ENCODE measurements at regions not wholly inside any gene's neighbourhood (a gene's known extent, or its start where the extent isn't known, plus 50 kb on each side); places are given as distances from the start of the nearest gene placed in this dataset.
A peak's percentile ranks its signal among the peaks of the same experiment; 100 is the strongest.

GRCh38 chr2:129205766-129206165, 773.7 kb upstream of the RAB6C start:
- no peaks in the 10 kb centered on the region for H3K9me3 ChIP-seq
- intact Hi-C loops (cut with DNase I): no loop called here
- no peaks in the 10 kb centered on the region for H3K27me3 ChIP-seq
- FAIRE-seq: no peak
- 6 to 12% methylated on average over 5 of the region's 5 CpGs for WGBS, 2 donors
- no peak overlapping the region for H3K27ac ChIP-seq
- H3K36me3 ChIP-seq: no peaks in the 10 kb centered on the region
- H3K4me1 ChIP-seq: no peaks in the 10 kb centered on the region
- TF ChIP-seq CTCF (IDR thresholded peaks at IDR 0.05): no peak
- peak in 3 of 4 donors; percentile 48 to 86 (median 54) for ATAC-seq
- peak in 4 of 6 donors; percentile 43 to 46 (median 45) for DNase-seq
- no peak overlapping the region for H3K4me3 ChIP-seq

GRCh38 chr2:129212299-129212958, 767.0 kb upstream of the RAB6C start:
- Histone ChIP-seq H3K9me3 (no peaks in the 10 kb centered on the region), H3K4me3 (no peak overlapping the region), H3K4me1 (no peaks in the 10 kb centered on the region), H3K36me3 (no peaks in the 10 kb centered on the region), H3K27ac (no peak overlapping the region), H3K27me3 (no peaks in the 10 kb centered on the region)
- no peak for TF ChIP-seq CTCF (IDR thresholded peaks at IDR 0.05)
- intact Hi-C loops (cut with DNase I): no loop called here
- WGBS, 2 donors: 48 to 50% methylated on average over 5 of the region's 5 CpGs
- DNase-seq: no peak
- FAIRE-seq: no peak
- no peak for ATAC-seq

- DNase-seq (no peak), ATAC-seq (no peak), FAIRE-seq (no peak)
- Histone ChIP-seq H3K4me3 (no peak overlapping the region), H3K36me3 (no peaks in the 10 kb centered on the region), H3K27ac (no peak overlapping the region), H3K9me3 (no peaks in the 10 kb centered on the region), H3K27me3 (no peaks in the 10 kb centered on the region), H3K4me1 (no peaks in the 10 kb centered on the region)
- 83 to 91% methylated on average over 10 of the region's 10 CpGs for WGBS, 2 donors
- no peak for TF ChIP-seq CTCF (IDR thresholded peaks at IDR 0.05)
- intact Hi-C loops (cut with DNase I): no loop called here
Measured at GRCh38 chr2:129224022-129224421, 755.4 kb upstream of the RAB6C start.

- 74 to 83% methylated on average over 3 of the region's 3 CpGs for WGBS, 2 donors
Measured at GRCh38 chr2:129224486-129224885, 755.0 kb upstream of the RAB6C start.

More at GRCh38 chr2:129224486-129224885, 755.0 kb upstream of the RAB6C start:
- no peaks in the 10 kb centered on the region for H3K27me3 ChIP-seq
- no peaks in the 10 kb centered on the region for H3K9me3 ChIP-seq
- H3K36me3 ChIP-seq: no peaks in the 10 kb centered on the region
- intact Hi-C loops (cut with DNase I): no loop called here
- ATAC-seq: no peak
- no peak for DNase-seq
- H3K27ac ChIP-seq: no peak overlapping the region
- no peak overlapping the region for H3K4me3 ChIP-seq
- FAIRE-seq: no peak
- TF ChIP-seq CTCF (IDR thresholded peaks at IDR 0.05): no peak
- no peaks in the 10 kb centered on the region for H3K4me1 ChIP-seq

Data from pancreas (tissue), 10 donors.